Neural progenitor cell (in vitro differentiated cells): ENCODE measurements at regions not wholly inside any gene's neighbourhood (a gene's known extent, or its start where the extent isn't known, plus 50 kb on each side); places are given as distances from the start of the nearest gene placed in this dataset.

Source experiments
- DNase-seq: peaks from one replicate; pipeline ENCODE4 v3.0.0-alpha.2; 2016; ENCODE audit warnings: low spot score
- H2AFZ ChIP-seq: fragments of 200-600 bp; sonication (generic); replicated peaks from 2 replicates; pipeline ENCODE4 v1.6.1; 2016; ENCODE audit warnings: antibody characterized with exemption
- H3F3A ChIP-seq: fragments of 200-600 bp; sonication (generic); 2 replicates; pipeline ENCODE4 v1.6.1; 2016; ENCODE audit warnings: antibody characterized with exemption, low read depth
- H3K27ac ChIP-seq: fragments of 200-600 bp; sonication (generic); 2 replicates; pipeline ENCODE4 v1.5.1; 2016; ENCODE audit warnings: mild to moderate bottlenecking
- H3K27me3 ChIP-seq: fragments of 200-600 bp; sonication (generic); 2 replicates; pipeline ENCODE4 v1.6.1; 2016; ENCODE audit warnings: mild to moderate bottlenecking, moderate library complexity
- H3K36me3 ChIP-seq: fragments of 200-600 bp; sonication (generic); 2 replicates; pipeline ENCODE4 v1.5.1; 2016
- H3K4me1 ChIP-seq: fragments of 200-600 bp; sonication (generic); 2 replicates; pipeline ENCODE4 v1.6.1; 2016; ENCODE audit warnings: mixed run types
- H3K4me2 ChIP-seq: fragments of 200-600 bp; sonication (generic); 2 replicates; pipeline ENCODE4 v1.6.1; 2016
- H3K4me3 ChIP-seq: fragments of 200-600 bp; sonication (generic); 2 replicates; pipeline ENCODE4 v1.5.1; 2016
- H3K79me2 ChIP-seq: fragments of 200-600 bp; sonication (generic); 2 replicates; pipeline ENCODE4 v1.6.1; 2016; ENCODE audit warnings: low read depth
- H3K9ac ChIP-seq: fragments of 200-600 bp; sonication (generic); 2 replicates; pipeline ENCODE4 v1.6.1; 2016
- H3K9me3 ChIP-seq: fragments of 200-600 bp; sonication (generic); 2 replicates; pipeline ENCODE4 v1.5.1; 2016; ENCODE audit warnings: low read depth
- H4K20me1 ChIP-seq: fragments of 200-600 bp; sonication (generic); 2 replicates; pipeline ENCODE4 v1.6.1; 2016; ENCODE audit warnings: low read depth
- H3K27ac Mint-ChIP-seq: 3 replicates; pipeline ENCODE4 v1.8.0; 2021; ENCODE audit warnings: mixed read lengths
- H3K27me3 Mint-ChIP-seq: 2 replicates; pipeline ENCODE4 v1.8.0; 2022; ENCODE audit warnings: low read depth, mild to moderate bottlenecking, inconsistent platforms, moderate library complexity, mixed read lengths; ENCODE audit not compliant: insufficient read depth
- H3K36me3 Mint-ChIP-seq: 3 replicates; pipeline ENCODE4 v1.8.0; 2021; ENCODE audit warnings: mixed read lengths
- H3K4me1 Mint-ChIP-seq: 3 replicates; pipeline ENCODE4 v1.8.0; 2021; ENCODE audit warnings: mixed read lengths
- H3K4me3 Mint-ChIP-seq: 3 replicates; pipeline ENCODE4 v1.8.0; 2021; ENCODE audit warnings: mild to moderate bottlenecking, moderate library complexity, mixed read lengths
- H3K9me3 Mint-ChIP-seq: 3 replicates; pipeline ENCODE4 v1.8.0; 2020; ENCODE audit warnings: mixed read lengths
- EZH2 ChIP-seq: fragments of 200-600 bp; sonication (generic); IDR thresholded peaks from 2 replicates; pipeline ENCODE4 v1.6.1; 2017; ENCODE audit warnings: antibody characterized with exemption, mild to moderate bottlenecking, moderate library complexity
- EZH2phosphoT487 ChIP-seq: fragments of 200-600 bp; sonication (generic); IDR thresholded peaks from 2 replicates; pipeline ENCODE4 v1.6.1; 2017; ENCODE audit warnings: antibody characterized with exemption
- TF ChIP-seq, protein P1 (sequence below): fragments of 200-600 bp; sonication (generic); IDR thresholded peaks from 2 replicates; pipeline ENCODE4 v1.5.1; 2017; ENCODE audit warnings: antibody characterized with exemption, mild to moderate bottlenecking

DNA sequence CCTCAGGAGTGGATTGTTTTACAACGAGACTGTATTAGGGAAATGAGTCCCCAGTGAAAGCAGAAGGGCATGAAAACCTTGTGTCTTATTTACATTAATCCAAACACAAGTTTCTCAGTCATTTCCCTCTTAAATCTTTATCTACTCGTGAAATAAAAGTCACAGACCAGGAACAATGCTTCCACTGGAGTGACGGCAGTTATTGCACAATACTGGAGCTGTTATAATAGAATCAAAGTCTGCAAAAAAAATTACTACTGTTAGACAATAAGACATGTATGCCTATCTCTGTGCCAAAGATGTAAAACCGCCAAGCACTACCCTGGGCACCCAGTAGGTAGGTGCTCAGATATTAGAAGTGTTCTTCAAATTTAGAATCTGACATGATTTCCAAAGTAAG is 375.5 kb downstream of the ZNF521 start:
- Histone ChIP-seq H3K9ac (no peak overlapping the region), H3K9me3 (no peaks in the 10 kb centered on the region), H3K4me3 (no peak overlapping the region), H3K4me1 (peaks cover 33% of the 10 kb centered on the region), H3F3A (peaks cover 28% of the 10 kb centered on the region), H3K4me2 (peak overlapping the region; percentile 29), H2AFZ (no peak overlapping the region), H3K27ac (no peak overlapping the region), H3K36me3 (no peaks in the 10 kb centered on the region), H3K27me3 (no peaks in the 10 kb centered on the region), H4K20me1 (no peaks in the 10 kb centered on the region), H3K79me2 (no peaks in the 10 kb centered on the region)
- Mint-ChIP-seq H3K36me3 (peaks cover 7% of the 10 kb centered on the region), H3K9me3 (no peaks in the 10 kb centered on the region), H3K27ac (no peak overlapping the region), H3K4me1 (peaks cover 48% of the 10 kb centered on the region), H3K27me3 (peaks cover 8% of the 10 kb centered on the region), H3K4me3 (no peak overlapping the region)
- no peak for TF ChIP-seq EZH2
- no peak for DNase-seq

DNA sequence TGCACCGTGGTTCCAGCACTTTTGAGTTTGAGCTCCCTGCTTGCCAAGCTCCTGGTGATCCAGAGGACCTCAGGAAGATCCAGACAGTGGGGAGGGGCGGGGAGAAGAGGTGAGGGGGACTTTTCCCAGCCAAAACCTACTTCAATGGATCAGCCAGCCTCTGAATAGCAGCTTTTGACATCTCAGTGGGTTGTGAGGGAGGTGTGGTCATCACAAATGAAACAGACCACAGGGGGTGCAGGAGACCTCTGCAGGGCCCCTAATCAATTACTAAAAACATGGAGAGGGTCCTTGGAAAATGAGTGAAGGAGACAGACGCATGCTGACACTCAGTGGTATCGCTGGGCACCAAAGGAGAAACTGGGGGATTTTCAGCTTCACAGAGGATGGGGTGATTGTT is 372.7 kb downstream of the ZNF521 start:
- TF ChIP-seq, protein P1, sequence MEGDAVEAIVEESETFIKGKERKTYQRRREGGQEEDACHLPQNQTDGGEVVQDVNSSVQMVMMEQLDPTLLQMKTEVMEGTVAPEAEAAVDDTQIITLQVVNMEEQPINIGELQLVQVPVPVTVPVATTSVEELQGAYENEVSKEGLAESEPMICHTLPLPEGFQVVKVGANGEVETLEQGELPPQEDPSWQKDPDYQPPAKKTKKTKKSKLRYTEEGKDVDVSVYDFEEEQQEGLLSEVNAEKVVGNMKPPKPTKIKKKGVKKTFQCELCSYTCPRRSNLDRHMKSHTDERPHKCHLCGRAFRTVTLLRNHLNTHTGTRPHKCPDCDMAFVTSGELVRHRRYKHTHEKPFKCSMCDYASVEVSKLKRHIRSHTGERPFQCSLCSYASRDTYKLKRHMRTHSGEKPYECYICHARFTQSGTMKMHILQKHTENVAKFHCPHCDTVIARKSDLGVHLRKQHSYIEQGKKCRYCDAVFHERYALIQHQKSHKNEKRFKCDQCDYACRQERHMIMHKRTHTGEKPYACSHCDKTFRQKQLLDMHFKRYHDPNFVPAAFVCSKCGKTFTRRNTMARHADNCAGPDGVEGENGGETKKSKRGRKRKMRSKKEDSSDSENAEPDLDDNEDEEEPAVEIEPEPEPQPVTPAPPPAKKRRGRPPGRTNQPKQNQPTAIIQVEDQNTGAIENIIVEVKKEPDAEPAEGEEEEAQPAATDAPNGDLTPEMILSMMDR, result no peak
- TF ChIP-seq EZH2phosphoT487, result no peak
- no peak for TF ChIP-seq EZH2
- Histone ChIP-seq H3K9me3 (no peaks in the 10 kb centered on the region), H3F3A (peaks cover 19% of the 10 kb centered on the region), H2AFZ (no peak overlapping the region), H3K4me3 (no peak overlapping the region), H3K36me3 (no peaks in the 10 kb centered on the region), H3K79me2 (no peaks in the 10 kb centered on the region), H3K4me2 (peak overlapping the region; percentile 46), H4K20me1 (no peaks in the 10 kb centered on the region), H3K27me3 (no peaks in the 10 kb centered on the region), H3K9ac (no peak overlapping the region), H3K27ac (peak overlapping the region; percentile 29), H3K4me1 (peaks cover 50% of the 10 kb centered on the region)
- Mint-ChIP-seq H3K4me3 (peak overlapping the region; percentile 13), H3K27ac (peak overlapping the region; percentile 86), H3K9me3 (no peaks in the 10 kb centered on the region), H3K27me3 (peaks cover 8% of the 10 kb centered on the region), H3K36me3 (peaks cover 3% of the 10 kb centered on the region), H3K4me1 (peaks cover 74% of the 10 kb centered on the region)
- peak; percentile 46 for DNase-seq

DNA sequence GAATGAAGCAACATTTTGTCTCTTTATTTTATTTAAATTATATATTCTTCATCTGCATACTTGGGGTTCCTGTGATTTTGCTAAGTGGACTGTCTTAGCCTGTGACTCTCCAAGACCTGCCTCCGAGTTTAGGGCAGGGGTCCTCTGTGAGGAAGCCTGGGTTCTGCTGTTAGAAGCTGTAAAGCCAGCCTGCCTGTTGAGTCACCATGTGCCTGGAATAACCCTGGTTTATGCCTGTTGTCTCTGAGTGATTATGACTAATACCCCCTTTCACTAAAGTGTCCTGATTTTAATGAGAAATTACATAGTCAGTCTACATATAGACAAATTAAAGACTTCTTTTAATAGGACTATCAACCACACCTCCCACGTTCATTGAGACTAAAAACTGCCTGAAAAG is 369.1 kb downstream of the ZNF521 start:
- Histone ChIP-seq H3K36me3 (no peaks in the 10 kb centered on the region), H2AFZ (no peak overlapping the region), H3K4me3 (no peak overlapping the region), H3F3A (peaks cover 42% of the 10 kb centered on the region), H4K20me1 (no peaks in the 10 kb centered on the region), H3K4me2 (peak overlapping the region; percentile 16), H3K9me3 (no peaks in the 10 kb centered on the region), H3K4me1 (peaks cover 66% of the 10 kb centered on the region), H3K27ac (no peak overlapping the region), H3K27me3 (no peaks in the 10 kb centered on the region), H3K9ac (no peak overlapping the region), H3K79me2 (no peaks in the 10 kb centered on the region)
- Mint-ChIP-seq H3K4me1 (peaks cover 93% of the 10 kb centered on the region), H3K9me3 (no peaks in the 10 kb centered on the region), H3K36me3 (no peaks in the 10 kb centered on the region), H3K27ac (peak overlapping the region; percentile 99), H3K4me3 (peak overlapping the region; percentile 49), H3K27me3 (peaks cover 8% of the 10 kb centered on the region)
- no peak for TF ChIP-seq EZH2
- TF ChIP-seq, protein P1, result no peak
- no peak for TF ChIP-seq EZH2phosphoT487
- no peak for DNase-seq

DNA sequence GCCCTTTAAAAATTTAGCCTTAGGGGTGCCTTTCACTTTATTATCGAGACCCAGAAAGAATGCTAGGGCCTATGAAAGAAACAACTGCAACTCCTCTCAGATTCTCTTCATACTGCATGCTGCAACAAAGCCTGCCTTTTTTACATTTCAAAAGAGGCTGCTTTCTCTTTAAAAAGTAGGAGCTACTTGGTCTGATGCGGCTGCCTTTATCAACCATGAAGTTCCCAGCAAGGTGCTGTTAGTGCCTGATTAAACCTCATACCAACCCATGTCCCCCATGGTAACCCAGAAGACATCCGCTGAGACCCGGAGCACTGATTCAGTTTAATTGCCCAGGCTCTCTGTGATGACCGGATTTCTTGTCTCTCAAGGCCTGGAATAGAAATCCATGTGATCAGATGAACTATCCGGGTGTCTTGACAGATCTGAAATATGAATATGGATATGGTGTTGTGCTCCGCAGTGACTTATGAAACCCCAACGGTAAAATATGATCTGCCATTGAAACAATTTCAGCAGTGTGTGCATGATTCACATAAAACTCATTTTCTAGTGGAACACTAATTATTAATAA is 368.3 kb downstream of the ZNF521 start:
- H3K9me3 ChIP-seq, result no peaks in the 10 kb centered on the region
- no peaks in the 10 kb centered on the region for H3K36me3 ChIP-seq
- H2AFZ ChIP-seq, result no peak overlapping the region
- peaks cover 47% of the 10 kb centered on the region for H3F3A ChIP-seq
- Mint-ChIP-seq H3K36me3 (no peaks in the 10 kb centered on the region), H3K4me3 (peak overlapping the region; percentile 49), H3K27me3 (peaks cover 11% of the 10 kb centered on the region), H3K4me1 (peaks cover 96% of the 10 kb centered on the region), H3K27ac (peak overlapping the region; percentile 99), H3K9me3 (no peaks in the 10 kb centered on the region)
- H3K4me3 ChIP-seq, result no peak overlapping the region
- H3K9ac ChIP-seq, result no peak overlapping the region
- H3K79me2 ChIP-seq, result no peaks in the 10 kb centered on the region
- DNase-seq, result no peak
- peak overlapping the region; percentile 16 for H3K4me2 ChIP-seq
- H3K4me1 ChIP-seq, result peaks cover 67% of the 10 kb centered on the region
- TF ChIP-seq EZH2phosphoT487, result no peak
- TF ChIP-seq, protein P1, result no peak
- no peak for TF ChIP-seq EZH2
- H3K27me3 ChIP-seq, result no peaks in the 10 kb centered on the region
- no peaks in the 10 kb centered on the region for H4K20me1 ChIP-seq
- H3K27ac ChIP-seq, result no peak overlapping the region
